ENCODE measurements at regions not wholly inside any gene's neighbourhood (a gene's known extent, or its start where the extent isn't known, plus 50 kb on each side); places are given as distances from the start of the nearest gene placed in this dataset.

DNA sequence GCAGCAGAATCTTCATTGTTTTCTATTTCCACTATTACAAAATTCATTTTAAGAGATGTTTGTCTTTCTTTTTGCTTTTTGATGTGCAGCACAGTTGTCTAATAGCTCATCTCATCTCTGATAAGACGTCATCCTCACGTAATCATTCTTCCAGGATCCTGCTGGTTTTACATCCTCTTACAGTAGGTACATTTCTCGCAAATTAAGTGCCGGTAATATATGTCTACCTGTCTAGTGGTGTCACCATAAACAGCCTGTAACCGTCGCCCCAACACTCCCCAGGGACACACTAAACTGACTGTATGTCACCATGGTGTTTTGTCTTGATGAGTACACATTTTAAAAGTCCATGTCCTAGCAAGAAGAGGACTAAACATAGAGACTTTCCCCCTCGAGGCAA lies 94.5 kb upstream of the VSTM2B start:
- TF ChIP-seq RAD21 (IDR thresholded peaks at IDR 0.05; ENCODE audit: low read depth): no peak
- TF ChIP-seq TAF1 (IDR thresholded peaks at IDR 0.05; ENCODE audit: low read depth): no peak
- TF ChIP-seq, protein P1, sequence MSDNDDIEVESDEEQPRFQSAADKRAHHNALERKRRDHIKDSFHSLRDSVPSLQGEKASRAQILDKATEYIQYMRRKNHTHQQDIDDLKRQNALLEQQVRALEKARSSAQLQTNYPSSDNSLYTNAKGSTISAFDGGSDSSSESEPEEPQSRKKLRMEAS (IDR thresholded peaks at IDR 0.05): no peak
